Cardiac septum (tissue), 1 donor: ENCODE measurements at regions not wholly inside any gene's neighbourhood (a gene's known extent, or its start where the extent isn't known, plus 50 kb on each side); places are given as distances from the start of the nearest gene placed in this dataset.

Experiments
- DNase-seq: peaks from one replicate; pipeline ENCODE4 v3.0.0-alpha.2; 2020; ENCODE audit warnings: low spot score
- intact Hi-C: fragments of 100-400 bp; cut with DNase I; formaldehyde crosslinking; loops from one replicate; pipeline ENCODE4 v1.14.0; 2022
- donor health status: DM: no; HTN: no; CAD: no.

GRCh38 chr9:106528158-106528557 lies 334.8 kb upstream of the ZNF462 start:
- DNase-seq = no peak
- intact Hi-C loops = no loop called here

- DNase-seq = no peak
- intact Hi-C loops = no loop called here
Measured at GRCh38 chr9:106529616-106530015, 333.4 kb upstream of the ZNF462 start.

- intact Hi-C loops = no loop called here
- DNase-seq = no peak
Measured at GRCh38 chr9:106531491-106531890, 331.5 kb upstream of the ZNF462 start.

- intact Hi-C loops = no loop called here
- no peak for DNase-seq
Measured at GRCh38 chr9:106532306-106533015, 330.5 kb upstream of the ZNF462 start.

- no peak for DNase-seq
- intact Hi-C loops = no loop called here
Measured at GRCh38 chr9:106534800-106535199, 328.2 kb upstream of the ZNF462 start.

- DNase-seq = no peak
- intact Hi-C loops = no loop called here
Measured at GRCh38 chr9:106535439-106535838, 327.5 kb upstream of the ZNF462 start.

- no peak for DNase-seq
- intact Hi-C loops = no loop called here
Measured at GRCh38 chr9:106557996-106558667, 304.8 kb upstream of the ZNF462 start.

- intact Hi-C loops = no loop called here
- no peak for DNase-seq
Measured at GRCh38 chr9:106560540-106560939, 302.4 kb upstream of the ZNF462 start.

- no peak for DNase-seq
- intact Hi-C loops = no loop called here
Measured at GRCh38 chr9:106575823-106576222, 287.1 kb upstream of the ZNF462 start.

GRCh38 chr9:106576232-106576760 lies 286.7 kb upstream of the ZNF462 start:
- intact Hi-C loops = no loop called here
- DNase-seq = no peak

GRCh38 chr9:106577121-106577520 lies 285.8 kb upstream of the ZNF462 start:
- DNase-seq = no peak
- intact Hi-C loops = no loop called here

GRCh38 chr9:106580546-106580945 lies 282.4 kb upstream of the ZNF462 start:
- intact Hi-C loops = no loop called here

GRCh38 chr9:106581973-106582372 lies 281.0 kb upstream of the ZNF462 start:
- DNase-seq = no peak
- intact Hi-C loops = no loop called here

More at GRCh38 chr9:106580546-106580945, 282.4 kb upstream of the ZNF462 start:
- DNase-seq = no peak

- DNase-seq = no peak
- intact Hi-C loops = no loop called here
Measured at GRCh38 chr9:106583751-106584150, 279.2 kb upstream of the ZNF462 start.

- intact Hi-C loops = no loop called here
- DNase-seq = no peak
Measured at GRCh38 chr9:106587042-106587441, 275.9 kb upstream of the ZNF462 start.

- intact Hi-C loops = no loop called here
- no peak for DNase-seq
Measured at GRCh38 chr9:106588626-106589025, 274.3 kb upstream of the ZNF462 start.

GRCh38 chr9:106590759-106591505 lies 272.0 kb upstream of the ZNF462 start:
- intact Hi-C loops = no loop called here
- no peak for DNase-seq

GRCh38 chr9:106593201-106593600 lies 269.8 kb upstream of the ZNF462 start:
- intact Hi-C loops = no loop called here
- no peak for DNase-seq

- DNase-seq = no peak
- intact Hi-C loops = no loop called here
Measured at GRCh38 chr9:106596984-106597383, 266.0 kb upstream of the ZNF462 start.

- intact Hi-C loops = no loop called here
- no peak for DNase-seq
Measured at GRCh38 chr9:106600955-106601560, 261.9 kb upstream of the ZNF462 start.
